ENCODE measurements at regions not wholly inside any gene's neighbourhood (a gene's known extent, or its start where the extent isn't known, plus 50 kb on each side); places are given as distances from the start of the nearest gene placed in this dataset.

GRCh38 chr11:70733327-70734325, 335.3 kb downstream of the CTTN start:
- Histone ChIP-seq H3K36me3 (ENCODE audit: insufficient read depth, low read length) (no peaks in the 10 kb centered on the region), H3K27me3 (ENCODE audit: insufficient read depth, low read length) (no peaks in the 10 kb centered on the region)
- 93% methylated on average over 21 of the region's 21 CpGs for WGBS

GRCh38 chr11:70734379-70734778, 336.1 kb downstream of the CTTN start:
- Histone ChIP-seq H3K27me3 (ENCODE audit: insufficient read depth, low read length) (no peaks in the 10 kb centered on the region), H3K4me1 (ENCODE audit: insufficient read depth, low read length) (no peaks in the 10 kb centered on the region), H3K4me3 (ENCODE audit: low read length) (no peak overlapping the region), H3K9ac (ENCODE audit: low read depth, low read length) (no peak overlapping the region), H3K9me3 (ENCODE audit: insufficient read depth, low read depth, low read length) (no peaks in the 10 kb centered on the region), H3K27ac (ENCODE audit: low read depth, low read length) (no peak overlapping the region), H3K36me3 (ENCODE audit: insufficient read depth, low read length) (no peaks in the 10 kb centered on the region)
- WGBS, result 89% methylated on average over 8 of the region's 8 CpGs

More at GRCh38 chr11:70733327-70734325, 335.3 kb downstream of the CTTN start:
- no peak overlapping the region for H3K27ac ChIP-seq (ENCODE audit: low read depth, low read length)
- no peak overlapping the region for H3K4me3 ChIP-seq (ENCODE audit: low read length)
- H3K4me1 ChIP-seq (ENCODE audit: insufficient read depth, low read length), result no peaks in the 10 kb centered on the region
- H3K9me3 ChIP-seq (ENCODE audit: insufficient read depth, low read depth, low read length), result no peaks in the 10 kb centered on the region
- H3K9ac ChIP-seq (ENCODE audit: low read depth, low read length), result no peak overlapping the region

- Histone ChIP-seq H3K9me3 (ENCODE audit: insufficient read depth, low read depth, low read length) (no peaks in the 10 kb centered on the region), H3K36me3 (ENCODE audit: insufficient read depth, low read length) (no peaks in the 10 kb centered on the region), H3K4me1 (ENCODE audit: insufficient read depth, low read length) (no peaks in the 10 kb centered on the region), H3K27me3 (ENCODE audit: insufficient read depth, low read length) (no peaks in the 10 kb centered on the region), H3K4me3 (ENCODE audit: low read length) (no peak overlapping the region), H3K27ac (ENCODE audit: low read depth, low read length) (no peak overlapping the region), H3K9ac (ENCODE audit: low read depth, low read length) (no peak overlapping the region)
- whole genome bisulfite sequencing, result 96% methylated on average over 15 of the region's 15 CpGs
Observed at GRCh38 chr11:70734911-70735310, 336.6 kb downstream of the CTTN start.

GRCh38 chr11:70735976-70736375, 337.6 kb downstream of the CTTN start:
- H3K4me3 ChIP-seq (ENCODE audit: low read length), result no peak overlapping the region
- no peak overlapping the region for H3K9ac ChIP-seq (ENCODE audit: low read depth, low read length)
- 0 out of 2 replicates have a peak, but pooled peaks cover 2% of the 10 kb centered on the region for H3K4me1 ChIP-seq (ENCODE audit: insufficient read depth, low read length)
- no peaks in the 10 kb centered on the region for H3K27me3 ChIP-seq (ENCODE audit: insufficient read depth, low read length)
- no peak overlapping the region for H3K27ac ChIP-seq (ENCODE audit: low read depth, low read length)
- no peaks in the 10 kb centered on the region for H3K36me3 ChIP-seq (ENCODE audit: insufficient read depth, low read length)
- 89% methylated on average over 7 of the region's 7 CpGs for WGBS
- no peaks in the 10 kb centered on the region for H3K9me3 ChIP-seq (ENCODE audit: insufficient read depth, low read depth, low read length)

- H3K9ac ChIP-seq (ENCODE audit: low read depth, low read length), result no peak overlapping the region
- no peaks in the 10 kb centered on the region for H3K9me3 ChIP-seq (ENCODE audit: insufficient read depth, low read depth, low read length)
- H3K4me1 ChIP-seq (ENCODE audit: insufficient read depth, low read length), result 0 out of 2 replicates have a peak, but pooled peaks cover 2% of the 10 kb centered on the region
- H3K27me3 ChIP-seq (ENCODE audit: insufficient read depth, low read length), result no peaks in the 10 kb centered on the region
- 92% methylated on average over 9 of the region's 9 CpGs for WGBS
- H3K36me3 ChIP-seq (ENCODE audit: insufficient read depth, low read length), result no peaks in the 10 kb centered on the region
- no peak overlapping the region for H3K4me3 ChIP-seq (ENCODE audit: low read length)
- H3K27ac ChIP-seq (ENCODE audit: low read depth, low read length), result no peak overlapping the region
Observed at GRCh38 chr11:70736461-70736860, 338.1 kb downstream of the CTTN start.

GRCh38 chr11:70736937-70737640, 338.8 kb downstream of the CTTN start:
- 96% methylated on average over 17 of the region's 17 CpGs for WGBS
- no peak overlapping the region for H3K9ac ChIP-seq (ENCODE audit: low read depth, low read length)
- H3K27me3 ChIP-seq (ENCODE audit: insufficient read depth, low read length), result no peaks in the 10 kb centered on the region
- no peak overlapping the region for H3K27ac ChIP-seq (ENCODE audit: low read depth, low read length)
- no peaks in the 10 kb centered on the region for H3K36me3 ChIP-seq (ENCODE audit: insufficient read depth, low read length)
- no peak overlapping the region for H3K4me3 ChIP-seq (ENCODE audit: low read length)
- H3K9me3 ChIP-seq (ENCODE audit: insufficient read depth, low read depth, low read length), result no peaks in the 10 kb centered on the region
- peaks cover 6% of the 10 kb centered on the region for H3K4me1 ChIP-seq (ENCODE audit: insufficient read depth, low read length)

GRCh38 chr11:70737816-70738630, 339.7 kb downstream of the CTTN start:
- 95% methylated on average over 31 of the region's 31 CpGs for WGBS
- Histone ChIP-seq H3K9me3 (ENCODE audit: insufficient read depth, low read depth, low read length) (no peaks in the 10 kb centered on the region), H3K4me1 (ENCODE audit: insufficient read depth, low read length) (peaks cover 15% of the 10 kb centered on the region), H3K36me3 (ENCODE audit: insufficient read depth, low read length) (no peaks in the 10 kb centered on the region), H3K27ac (ENCODE audit: low read depth, low read length) (no peak overlapping the region), H3K27me3 (ENCODE audit: insufficient read depth, low read length) (no peaks in the 10 kb centered on the region), H3K4me3 (ENCODE audit: low read length) (no peak overlapping the region), H3K9ac (ENCODE audit: low read depth, low read length) (no peak overlapping the region)

- Histone ChIP-seq H3K4me1 (ENCODE audit: insufficient read depth, low read length) (peaks cover 18% of the 10 kb centered on the region), H3K27me3 (ENCODE audit: insufficient read depth, low read length) (no peaks in the 10 kb centered on the region), H3K36me3 (ENCODE audit: insufficient read depth, low read length) (no peaks in the 10 kb centered on the region), H3K9me3 (ENCODE audit: insufficient read depth, low read depth, low read length) (no peaks in the 10 kb centered on the region), H3K9ac (ENCODE audit: low read depth, low read length) (no peak overlapping the region), H3K4me3 (ENCODE audit: low read length) (no peak overlapping the region), H3K27ac (ENCODE audit: low read depth, low read length) (no peak overlapping the region)
- WGBS, result 95% methylated on average over 12 of the region's 12 CpGs
Observed at GRCh38 chr11:70738661-70739060, 340.3 kb downstream of the CTTN start.

- 95% methylated on average over 8 of the region's 8 CpGs for WGBS
- no peaks in the 10 kb centered on the region for H3K9me3 ChIP-seq (ENCODE audit: insufficient read depth, low read depth, low read length)
- no peak overlapping the region for H3K9ac ChIP-seq (ENCODE audit: low read depth, low read length)
- H3K27me3 ChIP-seq (ENCODE audit: insufficient read depth, low read length), result no peaks in the 10 kb centered on the region
- H3K4me1 ChIP-seq (ENCODE audit: insufficient read depth, low read length), result peaks cover 18% of the 10 kb centered on the region
- H3K4me3 ChIP-seq (ENCODE audit: low read length), result no peak overlapping the region
- no peaks in the 10 kb centered on the region for H3K36me3 ChIP-seq (ENCODE audit: insufficient read depth, low read length)
- H3K27ac ChIP-seq (ENCODE audit: low read depth, low read length), result no peak overlapping the region
Observed at GRCh38 chr11:70739091-70739490, 340.8 kb downstream of the CTTN start.

GRCh38 chr11:70739811-70740487, 341.6 kb downstream of the CTTN start:
- no peaks in the 10 kb centered on the region for H3K27me3 ChIP-seq (ENCODE audit: insufficient read depth, low read length)
- peaks cover 18% of the 10 kb centered on the region for H3K4me1 ChIP-seq (ENCODE audit: insufficient read depth, low read length)
- no peak overlapping the region for H3K4me3 ChIP-seq (ENCODE audit: low read length)
- H3K9me3 ChIP-seq (ENCODE audit: insufficient read depth, low read depth, low read length), result no peaks in the 10 kb centered on the region
- WGBS, result 87% methylated on average over 20 of the region's 20 CpGs
- H3K36me3 ChIP-seq (ENCODE audit: insufficient read depth, low read length), result no peaks in the 10 kb centered on the region
- H3K9ac ChIP-seq (ENCODE audit: low read depth, low read length), result no peak overlapping the region
- no peak overlapping the region for H3K27ac ChIP-seq (ENCODE audit: low read depth, low read length)
